ENCODE measurements at regions not wholly inside any gene's neighbourhood (a gene's known extent, or its start where the extent isn't known, plus 50 kb on each side); places are given as distances from the start of the nearest gene placed in this dataset.

- intact Hi-C loops (cut with DNase I) = no loop called here
- WGBS, 2 donors = 68 to 73% methylated on average over 17 of the region's 17 CpGs
- H3K9me3 ChIP-seq = no peaks in the 10 kb centered on the region
- no peaks in the 10 kb centered on the region for H3K27me3 ChIP-seq
- H3K4me3 ChIP-seq (replicated peaks in 1 of 3) = no peak overlapping the region
- H3K4me1 ChIP-seq = no peaks in the 10 kb centered on the region
- TF ChIP-seq POLR2A (IDR thresholded peaks at IDR 0.05) (no peak), CTCF (IDR thresholded peaks at IDR 0.05) (no peak)
- no peak for DNase-seq
- H3K27ac ChIP-seq = no peak overlapping the region
- no peaks in the 10 kb centered on the region for H3K36me3 ChIP-seq
These were observed 65.4 kb upstream of the SLC6A6 start for GRCh38 chr3:14336749-14337598.

DNA sequence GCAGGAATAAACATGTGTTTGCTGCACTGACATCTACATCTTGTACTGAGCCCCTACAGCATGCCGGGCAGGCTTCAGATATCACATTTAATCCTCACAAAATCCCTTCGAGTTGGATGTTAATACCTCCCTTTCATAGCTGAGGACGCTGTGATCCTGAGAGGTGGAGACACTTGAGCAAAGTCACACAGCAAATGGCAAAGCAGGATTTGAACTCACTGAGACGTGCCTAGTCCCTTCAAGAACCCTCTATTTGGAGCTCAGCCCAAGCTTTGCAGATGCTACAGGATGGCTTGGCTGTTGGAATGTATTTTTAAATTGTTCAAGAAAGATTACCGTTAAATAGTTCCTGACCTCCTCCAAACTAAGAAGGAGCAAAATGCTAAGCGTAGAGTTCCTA is 64.6 kb upstream of the SLC6A6 start:
- Histone ChIP-seq H3K36me3 (no peaks in the 10 kb centered on the region), H3K27ac (no peak overlapping the region), H3K4me3 (replicated peaks in 1 of 3) (no peak overlapping the region), H3K9me3 (no peaks in the 10 kb centered on the region), H3K4me1 (no peaks in the 10 kb centered on the region), H3K27me3 (no peaks in the 10 kb centered on the region)
- intact Hi-C loops (cut with DNase I) = no loop called here
- DNase-seq = no peak
- TF ChIP-seq POLR2A (IDR thresholded peaks at IDR 0.05) (no peak), CTCF (IDR thresholded peaks at IDR 0.05) (no peak)
- 68 to 78% methylated on average over 6 of the region's 6 CpGs for WGBS, 2 donors

DNA sequence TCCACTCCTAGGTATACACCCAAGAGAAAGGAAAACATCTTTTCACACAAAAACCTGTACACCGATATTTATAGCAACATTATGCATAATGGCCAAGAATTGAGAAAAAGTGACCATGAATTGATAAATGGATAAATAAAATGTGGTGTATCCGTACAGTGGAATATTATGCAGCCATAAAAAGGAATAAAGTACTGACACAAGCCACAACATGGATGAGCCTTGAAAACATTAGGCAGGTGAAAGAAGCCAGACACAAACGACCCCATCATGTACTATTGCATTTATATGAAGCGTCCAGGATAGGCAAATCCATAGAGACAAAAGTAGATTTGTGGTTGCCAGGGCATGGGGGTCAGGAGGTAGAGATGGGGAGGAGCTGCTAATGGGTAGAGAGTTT is 64.2 kb upstream of the SLC6A6 start:
- Histone ChIP-seq H3K27me3 (no peaks in the 10 kb centered on the region), H3K9me3 (no peaks in the 10 kb centered on the region), H3K36me3 (no peaks in the 10 kb centered on the region), H3K4me1 (no peaks in the 10 kb centered on the region), H3K27ac (no peak overlapping the region), H3K4me3 (replicated peaks in 1 of 3) (no peak overlapping the region)
- no peak for DNase-seq
- intact Hi-C loops (cut with DNase I) = no loop called here
- TF ChIP-seq CTCF (IDR thresholded peaks at IDR 0.05) (no peak), POLR2A (IDR thresholded peaks at IDR 0.05) (no peak)
- WGBS, 2 donors = 63 to 79% methylated on average over 4 of the region's 4 CpGs

DNA sequence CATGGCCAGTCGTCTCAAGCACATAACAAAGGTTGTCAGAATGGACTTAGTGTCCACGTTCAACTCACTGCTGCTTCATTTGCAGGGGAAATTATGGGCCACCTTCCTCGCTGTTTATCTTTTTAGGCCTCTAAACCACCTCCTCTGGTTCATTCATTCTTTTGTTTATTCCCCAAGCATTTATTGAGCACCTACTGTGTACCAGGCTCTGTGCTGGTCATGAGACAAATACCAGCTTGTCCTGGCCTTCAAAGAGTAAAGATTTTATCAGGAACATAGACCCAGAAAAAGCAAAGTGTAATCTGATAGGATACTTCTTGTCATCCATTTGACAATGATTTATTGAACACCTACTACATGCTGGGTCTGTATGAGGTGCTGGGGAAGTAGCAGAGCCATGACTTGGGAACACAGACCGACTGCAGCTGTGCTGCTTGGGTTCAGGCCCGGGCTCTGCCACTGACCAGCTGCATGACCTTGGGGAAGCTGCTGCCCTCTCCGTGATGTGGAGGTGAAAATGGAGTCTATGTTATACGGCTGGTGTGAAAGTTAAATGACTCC is 63.4 kb upstream of the SLC6A6 start:
- no peaks in the 10 kb centered on the region for H3K36me3 ChIP-seq
- no peak overlapping the region for H3K27ac ChIP-seq
- no peak for DNase-seq
- WGBS, 2 donors = 85 to 88% methylated on average over 7 of the region's 7 CpGs
- TF ChIP-seq CTCF (IDR thresholded peaks at IDR 0.05) = no peak
- TF ChIP-seq POLR2A (IDR thresholded peaks at IDR 0.05) = no peak
- no peak overlapping the region for H3K4me3 ChIP-seq (replicated peaks in 1 of 3)
- no peaks in the 10 kb centered on the region for H3K27me3 ChIP-seq
- no peaks in the 10 kb centered on the region for H3K4me1 ChIP-seq
- intact Hi-C loops (cut with DNase I) = no loop called here
- no peaks in the 10 kb centered on the region for H3K9me3 ChIP-seq

DNA sequence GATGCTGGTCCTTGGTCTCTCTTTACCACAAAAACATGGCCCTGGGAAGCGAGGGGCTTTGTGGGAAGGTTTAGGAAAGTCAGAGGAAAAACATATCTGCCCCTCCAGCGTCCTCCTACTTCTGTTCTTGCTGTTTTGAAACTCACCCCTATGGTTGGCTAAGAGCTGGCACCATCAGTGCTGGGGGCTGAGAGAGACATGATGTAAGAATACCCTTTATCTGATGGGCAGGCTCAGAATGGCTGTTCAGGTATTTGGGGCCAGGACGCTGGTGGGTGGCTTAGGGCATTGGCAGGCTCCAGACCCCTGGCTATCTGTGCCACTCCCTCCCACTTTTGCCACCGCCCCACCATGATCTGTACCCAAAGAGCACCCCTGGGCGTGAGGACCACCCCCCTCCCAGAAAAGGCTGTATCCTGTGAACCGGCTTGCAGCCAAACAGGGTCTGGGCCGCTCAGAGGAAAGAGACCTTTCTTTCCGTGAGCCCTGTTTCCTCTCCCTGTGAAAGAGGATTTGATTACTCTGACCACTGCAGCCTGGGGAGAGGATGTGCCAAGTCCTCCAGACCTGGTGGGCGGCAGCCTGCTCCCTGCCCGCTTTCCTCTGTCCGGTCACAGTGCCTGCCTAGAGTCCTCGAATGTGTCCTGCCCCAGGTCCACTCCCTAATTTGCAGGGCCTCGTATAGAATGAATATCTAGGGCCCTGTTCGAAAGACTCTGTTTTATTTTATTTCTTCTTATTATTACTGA is 61.3 kb upstream of the SLC6A6 start:
- H3K36me3 ChIP-seq = no peaks in the 10 kb centered on the region
- intact Hi-C loops (cut with DNase I) = no loop called here
- H3K27me3 ChIP-seq = no peaks in the 10 kb centered on the region
- no peak for TF ChIP-seq POLR2A (IDR thresholded peaks at IDR 0.05)
- TF ChIP-seq CTCF (IDR thresholded peaks at IDR 0.05) = no peak
- 78 to 83% methylated on average over 14 of the region's 14 CpGs for WGBS, 2 donors
- no peak overlapping the region for H3K4me3 ChIP-seq (replicated peaks in 1 of 3)
- no peak for DNase-seq
- H3K27ac ChIP-seq = no peak overlapping the region
- no peaks in the 10 kb centered on the region for H3K4me1 ChIP-seq
- H3K9me3 ChIP-seq = no peaks in the 10 kb centered on the region

Data from thyroid gland (tissue), 4 donors.